ENCODE measurements at regions not wholly inside any gene's neighbourhood (a gene's known extent, or its start where the extent isn't known, plus 50 kb on each side); places are given as distances from the start of the nearest gene placed in this dataset.

- TF ChIP-seq ZBTB33 (IDR thresholded peaks at IDR 0.05; ENCODE audit: extremely low read depth, insufficient replicate concordance, low read length): no peak
These were observed 518.1 kb downstream of the EPHA5 start (continued) for GRCh38 chr4:65152205-65152604.

- ChIA-PET CTCF (no interaction called here), RAD21 (ENCODE audit: low non-redundant PET in 1 of 2, low total read pairs in 2 of 2, uncharacterized antibody in 2 of 2, unreplicated experiment in 2 of 2) (no interaction called here), POLR2A (no interaction called here)
- Histone ChIP-seq H3K9me2 (ENCODE audit: insufficient read depth) (no peaks in the 10 kb centered on the region), H3K4me3 (replicated peaks in 1 of 2; ENCODE audit: low read depth in 1 of 2, low read length in 2 of 2) (no peak overlapping the region), H3K27ac (ENCODE audit: low read depth, low read length) (no peak overlapping the region), H3K36me3 (ENCODE audit: control insufficient read depth in 1 of 2, insufficient read depth in 2 of 2, low read length in 2 of 2) (no peaks in the 10 kb centered on the region), H3K9ac (ENCODE audit: low read length) (no peak overlapping the region), H3K27me3 (ENCODE audit: insufficient read depth, low read length) (no peaks in the 10 kb centered on the region), H2AFZ (ENCODE audit: low read depth, low read length, poor library complexity, severe bottlenecking) (no peak overlapping the region), H4K20me1 (ENCODE audit: insufficient read depth) (no peaks in the 10 kb centered on the region), H3K9me3 (ENCODE audit: control insufficient read depth in 1 of 2, insufficient read depth in 1 of 2, low read depth in 1 of 2, low read length in 2 of 2) (peaks cover 16 to 34% of the 10 kb centered on the region in 2 experiments; a peak in 2 of 4 replicates), H3K79me2 (ENCODE audit: insufficient read depth, low read length) (no peaks in the 10 kb centered on the region), H3K4me2 (ENCODE audit: low read length) (no peak overlapping the region), H3K4me1 (ENCODE audit: control insufficient read depth in 1 of 2, insufficient read depth in 2 of 2, low read length in 2 of 2) (no peaks in the 10 kb centered on the region)
- no peak for ATAC-seq
- TF ChIP-seq CBX3 (IDR thresholded peaks at IDR 0.05; ENCODE audit: low read depth): no peak
- no peak for TF ChIP-seq EZH2phosphoT487 (IDR thresholded peaks at IDR 0.05; ENCODE audit: borderline replicate concordance)
- intact Hi-C loops (cut with micrococcal nuclease): no loop called here
- BruUV-seq (replicated peaks): no TSS peak
- no peak for DNase-seq (ENCODE audit: low read depth, low spot score)
These were observed 530.3 kb downstream of the EPHA5 start for GRCh38 chr4:65139998-65140397.

- Histone ChIP-seq H3K4me3 (replicated peaks in 1 of 2; ENCODE audit: low read depth in 1 of 2, low read length in 2 of 2) (no peak overlapping the region), H2AFZ (ENCODE audit: low read depth, low read length, poor library complexity, severe bottlenecking) (no peak overlapping the region), H3K27me3 (ENCODE audit: insufficient read depth, low read length) (no peaks in the 10 kb centered on the region), H3K4me1 (ENCODE audit: control insufficient read depth in 1 of 2, insufficient read depth in 2 of 2, low read length in 2 of 2) (no peaks in the 10 kb centered on the region), H3K9me2 (ENCODE audit: insufficient read depth) (no peaks in the 10 kb centered on the region), H3K27ac (ENCODE audit: low read depth, low read length) (no peak overlapping the region), H3K9ac (ENCODE audit: low read length) (no peak overlapping the region), H4K20me1 (ENCODE audit: insufficient read depth) (no peaks in the 10 kb centered on the region), H3K4me2 (ENCODE audit: low read length) (no peak overlapping the region), H3K9me3 (ENCODE audit: control insufficient read depth in 1 of 2, insufficient read depth in 1 of 2, low read depth in 1 of 2, low read length in 2 of 2) (peaks cover 0 to 15% of the 10 kb centered on the region in 2 experiments; a peak in 2 of 4 replicates), H3K79me2 (ENCODE audit: insufficient read depth, low read length) (no peaks in the 10 kb centered on the region), H3K36me3 (ENCODE audit: control insufficient read depth in 1 of 2, insufficient read depth in 2 of 2, low read length in 2 of 2) (no peaks in the 10 kb centered on the region)
- ChIA-PET POLR2A (no interaction called here), RAD21 (ENCODE audit: low non-redundant PET in 1 of 2, low total read pairs in 2 of 2, uncharacterized antibody in 2 of 2, unreplicated experiment in 2 of 2) (no interaction called here), CTCF (no interaction called here)
- ATAC-seq (no peak), DNase-seq (ENCODE audit: low read depth, low spot score) (no peak)
- intact Hi-C loops (cut with micrococcal nuclease): no loop called here
- no TSS peak for BruUV-seq (replicated peaks)
- TF ChIP-seq CTCF (IDR thresholded peaks at IDR 0.05 in 2 of 3, conservative IDR thresholded peaks at IDR 0.05 in 1 of 3; ENCODE audit: borderline replicate concordance in 1 of 3, insufficient read depth in 1 of 3, low read depth in 2 of 3, low read length in 2 of 3) (no peak), RAD21 (IDR thresholded peaks at IDR 0.05; ENCODE audit: low read depth) (no peak), CEBPB (IDR thresholded peaks at IDR 0.05; ENCODE audit: low read depth) (no peak), POLR2A (IDR thresholded peaks at IDR 0.05; ENCODE audit: borderline replicate concordance, extremely low read depth, insufficient read depth, insufficient read length) (no peak), ZNF274 (IDR thresholded peaks at IDR 0.05; ENCODE audit: low read depth, low read length) (no peak), SRF (IDR thresholded peaks at IDR 0.05; ENCODE audit: low read depth) (no peak), MAX (IDR thresholded peaks at IDR 0.05) (no peak), ELF1 (IDR thresholded peaks at IDR 0.05; ENCODE audit: borderline replicate concordance, low read depth) (no peak), TCF7L2 (IDR thresholded peaks at IDR 0.05; ENCODE audit: borderline replicate concordance, extremely low read depth, insufficient read depth, insufficient read length) (no peak), JUND (IDR thresholded peaks at IDR 0.05) (no peak), ZBTB33 (IDR thresholded peaks at IDR 0.05; ENCODE audit: extremely low read depth, insufficient replicate concordance, low read length) (no peak)
These were observed 544.1 kb downstream of the EPHA5 start for GRCh38 chr4:65126200-65126599.

All from HCT116 (cell line).